HepG2 (cell line): ENCODE measurements at regions not wholly inside any gene's neighbourhood (a gene's known extent, or its start where the extent isn't known, plus 50 kb on each side); places are given as distances from the start of the nearest gene placed in this dataset.

ENCODE experiments used
- HOXA9 ChIP-seq: sonication (generic); formaldehyde crosslinking; IDR thresholded peaks from 2 replicates; pipeline ENCODE4 v1.8.1; 2022; ENCODE audit warnings: missing genetic modification reagents, mild to moderate bottlenecking, moderate library complexity, borderline replicate concordance
- STAG1 ChIP-seq: sonication (generic); formaldehyde crosslinking; IDR thresholded peaks from 2 replicates; pipeline ENCODE4 v1.4.0; 2020; ENCODE audit warnings: missing genetic modification reagents
- ZBTB21 ChIP-seq: sonication (generic); formaldehyde crosslinking; IDR thresholded peaks from 2 replicates; pipeline ENCODE4 v1.4.0; 2020; ENCODE audit warnings: missing genetic modification reagents
- ZBTB38 ChIP-seq: sonication (generic); formaldehyde crosslinking; IDR thresholded peaks from 2 replicates; pipeline ENCODE4 v1.5.1; 2020; ENCODE audit warnings: mild to moderate bottlenecking, missing genetic modification reagents
- ZFP62 ChIP-seq: sonication (generic); formaldehyde crosslinking; IDR thresholded peaks from 2 replicates; pipeline ENCODE4 v1.4.0; 2020; ENCODE audit warnings: missing genetic modification reagents
- TF ChIP-seq, protein P1 (sequence below): sonication (generic); formaldehyde crosslinking; IDR thresholded peaks from one replicate; pipeline ENCODE4 v1.5.1; 2020; ENCODE audit warnings: mild to moderate bottlenecking, missing genetic modification reagents; ENCODE audit errors: not compliant biosample characterization
- TF ChIP-seq, protein P2 (sequence below): sonication (generic); formaldehyde crosslinking; IDR thresholded peaks from 2 replicates; pipeline ENCODE4 v1.4.0; 2020; ENCODE audit warnings: mild to moderate bottlenecking, missing genetic modification reagents
- TF ChIP-seq, protein P3 (sequence below): IDR thresholded peaks from 2 replicates; pipeline ENCODE4 v1.6.1; 2018; ENCODE audit warnings: missing genetic modification reagents
- TF ChIP-seq, protein P4 (sequence below): conservative IDR thresholded peaks from 2 replicates; pipeline ENCODE4 v1.6.1; 2018; ENCODE audit warnings: missing genetic modification reagents
- TF ChIP-seq, protein P5 (sequence below): sonication (generic); formaldehyde crosslinking; IDR thresholded peaks from 2 replicates; pipeline ENCODE4 v1.4.0; 2020; ENCODE audit warnings: missing genetic modification reagents
- TF ChIP-seq, protein P6 (sequence below): sonication (generic); formaldehyde crosslinking; IDR thresholded peaks from 2 replicates; pipeline ENCODE4 v1.5.0; 2020; ENCODE audit warnings: mild to moderate bottlenecking, missing genetic modification reagents, moderate library complexity

DNA sequence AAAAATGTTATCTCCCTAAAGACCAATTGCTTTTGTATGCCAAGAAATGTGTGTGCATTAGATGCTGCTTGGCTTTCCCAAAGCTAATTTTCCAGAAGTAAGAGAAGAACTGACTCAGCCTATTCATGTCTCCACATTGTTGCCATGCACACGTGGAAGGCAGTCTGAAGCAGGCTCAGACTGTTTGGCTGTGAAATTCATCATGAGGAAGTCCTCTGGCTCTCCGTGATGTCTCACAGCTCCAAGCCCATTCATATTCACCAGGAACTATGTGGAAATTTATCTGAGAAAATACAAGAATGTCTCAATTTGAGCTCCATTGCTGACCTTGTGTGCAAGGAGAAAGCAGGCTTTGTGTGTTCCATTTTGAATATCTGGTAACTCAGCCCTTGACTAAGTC is 1022.2 kb upstream of the GJE1 start (continued):
- TF ChIP-seq, protein P1, sequence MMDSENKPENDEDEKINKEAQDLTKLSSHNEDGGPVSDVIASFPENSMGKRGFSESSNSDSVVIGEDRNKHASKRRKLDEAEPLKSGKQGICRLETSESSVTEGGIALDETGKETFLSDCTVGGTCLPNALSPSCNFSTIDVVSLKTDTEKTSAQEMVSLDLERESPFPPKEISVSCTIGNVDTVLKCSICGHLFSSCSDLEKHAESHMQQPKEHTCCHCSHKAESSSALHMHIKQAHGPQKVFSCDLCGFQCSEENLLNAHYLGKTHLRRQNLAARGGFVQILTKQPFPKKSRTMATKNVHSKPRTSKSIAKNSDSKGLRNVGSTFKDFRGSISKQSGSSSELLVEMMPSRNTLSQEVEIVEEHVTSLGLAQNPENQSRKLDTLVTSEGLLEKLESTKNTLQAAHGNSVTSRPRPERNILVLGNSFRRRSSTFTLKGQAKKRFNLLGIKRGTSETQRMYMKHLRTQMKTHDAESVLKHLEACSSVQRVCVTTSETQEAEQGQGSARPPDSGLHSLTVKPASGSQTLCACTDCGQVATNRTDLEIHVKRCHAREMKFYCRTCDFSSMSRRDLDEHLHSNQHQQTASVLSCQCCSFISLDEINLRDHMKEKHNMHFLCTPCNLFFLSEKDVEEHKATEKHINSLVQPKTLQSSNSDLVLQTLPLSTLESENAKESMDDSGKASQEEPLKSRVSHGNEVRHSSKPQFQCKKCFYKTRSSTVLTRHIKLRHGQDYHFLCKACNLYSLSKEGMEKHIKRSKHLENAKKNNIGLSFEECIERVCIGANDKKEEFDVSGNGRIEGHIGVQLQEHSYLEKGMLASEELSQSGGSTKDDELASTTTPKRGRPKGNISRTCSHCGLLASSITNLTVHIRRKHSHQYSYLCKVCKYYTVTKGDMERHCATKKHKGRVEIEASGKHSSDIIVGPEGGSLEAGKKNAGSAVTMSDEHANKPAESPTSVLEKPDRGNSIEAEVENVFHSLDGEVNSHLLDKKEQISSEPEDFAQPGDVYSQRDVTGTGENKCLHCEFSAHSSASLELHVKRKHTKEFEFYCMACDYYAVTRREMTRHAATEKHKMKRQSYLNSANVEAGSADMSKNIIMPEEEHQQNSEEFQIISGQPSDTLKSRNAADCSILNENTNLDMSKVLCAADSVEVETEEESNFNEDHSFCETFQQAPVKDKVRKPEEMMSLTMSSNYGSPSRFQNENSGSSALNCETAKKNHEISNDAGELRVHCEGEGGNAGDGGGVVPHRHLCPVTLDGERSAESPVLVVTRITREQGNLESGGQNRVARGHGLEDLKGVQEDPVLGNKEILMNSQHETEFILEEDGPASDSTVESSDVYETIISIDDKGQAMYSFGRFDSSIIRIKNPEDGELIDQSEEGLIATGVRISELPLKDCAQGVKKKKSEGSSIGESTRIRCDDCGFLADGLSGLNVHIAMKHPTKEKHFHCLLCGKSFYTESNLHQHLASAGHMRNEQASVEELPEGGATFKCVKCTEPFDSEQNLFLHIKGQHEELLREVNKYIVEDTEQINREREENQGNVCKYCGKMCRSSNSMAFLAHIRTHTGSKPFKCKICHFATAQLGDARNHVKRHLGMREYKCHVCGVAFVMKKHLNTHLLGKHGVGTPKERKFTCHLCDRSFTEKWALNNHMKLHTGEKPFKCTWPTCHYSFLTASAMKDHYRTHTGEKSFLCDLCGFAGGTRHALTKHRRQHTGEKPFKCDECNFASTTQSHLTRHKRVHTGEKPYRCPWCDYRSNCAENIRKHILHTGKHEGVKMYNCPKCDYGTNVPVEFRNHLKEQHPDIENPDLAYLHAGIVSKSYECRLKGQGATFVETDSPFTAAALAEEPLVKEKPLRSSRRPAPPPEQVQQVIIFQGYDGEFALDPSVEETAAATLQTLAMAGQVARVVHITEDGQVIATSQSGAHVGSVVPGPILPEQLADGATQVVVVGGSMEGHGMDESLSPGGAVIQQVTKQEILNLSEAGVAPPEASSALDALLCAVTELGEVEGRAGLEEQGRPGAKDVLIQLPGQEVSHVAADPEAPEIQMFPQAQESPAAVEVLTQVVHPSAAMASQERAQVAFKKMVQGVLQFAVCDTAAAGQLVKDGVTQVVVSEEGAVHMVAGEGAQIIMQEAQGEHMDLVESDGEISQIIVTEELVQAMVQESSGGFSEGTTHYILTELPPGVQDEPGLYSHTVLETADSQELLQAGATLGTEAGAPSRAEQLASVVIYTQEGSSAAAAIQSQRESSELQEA, result no peak
- TF ChIP-seq, protein P2, sequence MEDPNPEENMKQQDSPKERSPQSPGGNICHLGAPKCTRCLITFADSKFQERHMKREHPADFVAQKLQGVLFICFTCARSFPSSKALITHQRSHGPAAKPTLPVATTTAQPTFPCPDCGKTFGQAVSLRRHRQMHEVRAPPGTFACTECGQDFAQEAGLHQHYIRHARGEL (CRISPR knock-in tag), result no peak
- TF ChIP-seq ZFP62 (no peak), STAG1 (CRISPR knock-in tag) (no peak), ZBTB38 (CRISPR knock-in tag) (no peak), HOXA9 (CRISPR knock-in tag) (no peak), ZBTB21 (CRISPR knock-in tag) (no peak)
- TF ChIP-seq, protein P3, sequence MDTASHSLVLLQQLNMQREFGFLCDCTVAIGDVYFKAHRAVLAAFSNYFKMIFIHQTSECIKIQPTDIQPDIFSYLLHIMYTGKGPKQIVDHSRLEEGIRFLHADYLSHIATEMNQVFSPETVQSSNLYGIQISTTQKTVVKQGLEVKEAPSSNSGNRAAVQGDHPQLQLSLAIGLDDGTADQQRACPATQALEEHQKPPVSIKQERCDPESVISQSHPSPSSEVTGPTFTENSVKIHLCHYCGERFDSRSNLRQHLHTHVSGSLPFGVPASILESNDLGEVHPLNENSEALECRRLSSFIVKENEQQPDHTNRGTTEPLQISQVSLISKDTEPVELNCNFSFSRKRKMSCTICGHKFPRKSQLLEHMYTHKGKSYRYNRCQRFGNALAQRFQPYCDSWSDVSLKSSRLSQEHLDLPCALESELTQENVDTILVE (CRISPR knock-in tag), result no peak
- TF ChIP-seq, protein P4, sequence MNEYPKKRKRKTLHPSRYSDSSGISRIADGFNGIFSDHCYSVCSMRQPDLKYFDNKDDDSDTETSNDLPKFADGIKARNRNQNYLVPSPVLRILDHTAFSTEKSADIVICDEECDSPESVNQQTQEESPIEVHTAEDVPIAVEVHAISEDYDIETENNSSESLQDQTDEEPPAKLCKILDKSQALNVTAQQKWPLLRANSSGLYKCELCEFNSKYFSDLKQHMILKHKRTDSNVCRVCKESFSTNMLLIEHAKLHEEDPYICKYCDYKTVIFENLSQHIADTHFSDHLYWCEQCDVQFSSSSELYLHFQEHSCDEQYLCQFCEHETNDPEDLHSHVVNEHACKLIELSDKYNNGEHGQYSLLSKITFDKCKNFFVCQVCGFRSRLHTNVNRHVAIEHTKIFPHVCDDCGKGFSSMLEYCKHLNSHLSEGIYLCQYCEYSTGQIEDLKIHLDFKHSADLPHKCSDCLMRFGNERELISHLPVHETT (CRISPR knock-in tag), result no peak
- TF ChIP-seq, protein P5, sequence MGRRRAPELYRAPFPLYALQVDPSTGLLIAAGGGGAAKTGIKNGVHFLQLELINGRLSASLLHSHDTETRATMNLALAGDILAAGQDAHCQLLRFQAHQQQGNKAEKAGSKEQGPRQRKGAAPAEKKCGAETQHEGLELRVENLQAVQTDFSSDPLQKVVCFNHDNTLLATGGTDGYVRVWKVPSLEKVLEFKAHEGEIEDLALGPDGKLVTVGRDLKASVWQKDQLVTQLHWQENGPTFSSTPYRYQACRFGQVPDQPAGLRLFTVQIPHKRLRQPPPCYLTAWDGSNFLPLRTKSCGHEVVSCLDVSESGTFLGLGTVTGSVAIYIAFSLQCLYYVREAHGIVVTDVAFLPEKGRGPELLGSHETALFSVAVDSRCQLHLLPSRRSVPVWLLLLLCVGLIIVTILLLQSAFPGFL (CRISPR knock-in tag), result no peak
- TF ChIP-seq, protein P6, sequence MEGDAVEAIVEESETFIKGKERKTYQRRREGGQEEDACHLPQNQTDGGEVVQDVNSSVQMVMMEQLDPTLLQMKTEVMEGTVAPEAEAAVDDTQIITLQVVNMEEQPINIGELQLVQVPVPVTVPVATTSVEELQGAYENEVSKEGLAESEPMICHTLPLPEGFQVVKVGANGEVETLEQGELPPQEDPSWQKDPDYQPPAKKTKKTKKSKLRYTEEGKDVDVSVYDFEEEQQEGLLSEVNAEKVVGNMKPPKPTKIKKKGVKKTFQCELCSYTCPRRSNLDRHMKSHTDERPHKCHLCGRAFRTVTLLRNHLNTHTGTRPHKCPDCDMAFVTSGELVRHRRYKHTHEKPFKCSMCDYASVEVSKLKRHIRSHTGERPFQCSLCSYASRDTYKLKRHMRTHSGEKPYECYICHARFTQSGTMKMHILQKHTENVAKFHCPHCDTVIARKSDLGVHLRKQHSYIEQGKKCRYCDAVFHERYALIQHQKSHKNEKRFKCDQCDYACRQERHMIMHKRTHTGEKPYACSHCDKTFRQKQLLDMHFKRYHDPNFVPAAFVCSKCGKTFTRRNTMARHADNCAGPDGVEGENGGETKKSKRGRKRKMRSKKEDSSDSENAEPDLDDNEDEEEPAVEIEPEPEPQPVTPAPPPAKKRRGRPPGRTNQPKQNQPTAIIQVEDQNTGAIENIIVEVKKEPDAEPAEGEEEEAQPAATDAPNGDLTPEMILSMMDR, result no peak
